Mesenchymal stem cell (in vitro differentiated cells and primary cell): ENCODE measurements at regions not wholly inside any gene's neighbourhood (a gene's known extent, or its start where the extent isn't known, plus 50 kb on each side); places are given as distances from the start of the nearest gene placed in this dataset.

Source experiments
- DNase-seq: peaks from one replicate; pipeline ENCODE4 v3.0.0-alpha.2; 2013
- H2AFZ ChIP-seq: one replicate; pipeline ENCODE4 v1.6.1; 2013; ENCODE audit warnings: low read depth, mild to moderate bottlenecking, control low read depth, inconsistent platforms, low read length, moderate library complexity
- H2AK5ac ChIP-seq: 2 replicates; pipeline ENCODE4 v1.6.1; 2013; ENCODE audit warnings: low read length, moderate library complexity, mild to moderate bottlenecking, inconsistent platforms; ENCODE audit not compliant: severe bottlenecking
- H2BK120ac ChIP-seq: one replicate; pipeline ENCODE4 v1.6.1; 2013; ENCODE audit warnings: low read depth, mild to moderate bottlenecking, inconsistent platforms, low read length, moderate library complexity
- H2BK12ac ChIP-seq, 2 experiments: one replicate each; pipeline ENCODE4 v1.6.1; 2013; ENCODE audit warnings: inconsistent platforms in 2 of 2, low read length in 2 of 2, mild to moderate bottlenecking in 2 of 2, moderate library complexity in 2 of 2, control low read depth in 1 of 2
- H2BK15ac ChIP-seq: one replicate; pipeline ENCODE4 v1.6.1; 2013; ENCODE audit warnings: mild to moderate bottlenecking, low read depth, inconsistent platforms; ENCODE audit not compliant: poor library complexity, severe bottlenecking
- H2BK5ac ChIP-seq: 2 replicates; pipeline ENCODE4 v1.6.1; 2013; ENCODE audit warnings: low read depth, mild to moderate bottlenecking, low read length, control low read depth, inconsistent platforms; ENCODE audit not compliant: poor library complexity, severe bottlenecking
- H3K14ac ChIP-seq, 2 experiments: one replicate each; pipeline ENCODE4 v1.6.1; 2013; ENCODE audit warnings: inconsistent platforms in 2 of 2, low read length in 2 of 2, control low read depth in 1 of 2, mild to moderate bottlenecking in 1 of 2, moderate library complexity in 1 of 2
- H3K18ac ChIP-seq, 2 experiments: one replicate each; pipeline ENCODE4 v1.6.1; 2013; ENCODE audit warnings: inconsistent platforms in 2 of 2, low read length in 2 of 2, control low read depth in 1 of 2, low read depth in 1 of 2, mild to moderate bottlenecking in 1 of 2
- H3K23ac ChIP-seq, 2 experiments: one replicate each; pipeline ENCODE4 v1.6.1; 2013; ENCODE audit warnings: inconsistent platforms in 2 of 2, low read length in 2 of 2, mild to moderate bottlenecking in 2 of 2, moderate library complexity in 2 of 2, control low read depth in 1 of 2
- H3K27ac ChIP-seq: 2 replicates; pipeline ENCODE4 v1.5.1; 2013; ENCODE audit warnings: mild to moderate bottlenecking, moderate library complexity, low read length, control low read depth, inconsistent platforms; ENCODE audit not compliant: poor library complexity, severe bottlenecking
- H3K27me3 ChIP-seq, 2 experiments: 2 replicates each; pipeline versions ENCODE4 v1.6.1 to v1.7.0; 2013; ENCODE audit warnings: low read length in 2 of 2, mild to moderate bottlenecking in 2 of 2, moderate library complexity in 2 of 2, control low read depth in 1 of 2, inconsistent platforms in 1 of 2; ENCODE audit not compliant: control insufficient read depth in 1 of 2, insufficient read depth in 1 of 2
- H3K36me3 ChIP-seq, 2 experiments: 2 replicates each; pipeline versions ENCODE4 v1.6.1 to v1.7.0; 2013; ENCODE audit warnings: low read length in 2 of 2, control low read depth in 1 of 2, inconsistent platforms in 1 of 2, low read depth in 1 of 2, mild to moderate bottlenecking in 1 of 2; ENCODE audit not compliant: insufficient read depth in 2 of 2, control insufficient read depth in 1 of 2
- H3K4ac ChIP-seq, 2 experiments: one replicate each; pipeline ENCODE4 v1.6.1; 2013; ENCODE audit warnings: inconsistent platforms in 2 of 2, low read length in 2 of 2, mild to moderate bottlenecking in 2 of 2, moderate library complexity in 2 of 2, control low read depth in 1 of 2, low read depth in 1 of 2
- H3K4me1 ChIP-seq: 2 replicates; pipeline ENCODE4 v1.6.1; 2013; ENCODE audit warnings: low read depth, low read length, control low read depth; ENCODE audit not compliant: control insufficient read depth, insufficient read depth
- H3K4me2 ChIP-seq: 2 replicates; pipeline ENCODE4 v1.6.1; 2013; ENCODE audit warnings: low read length, mild to moderate bottlenecking, inconsistent platforms; ENCODE audit not compliant: poor library complexity, severe bottlenecking
- H3K4me3 ChIP-seq, 2 experiments: 2 replicates each; pipeline versions ENCODE4 v1.5.1 to v1.7.0; 2013; ENCODE audit warnings: low read length in 2 of 2, mild to moderate bottlenecking in 2 of 2, control low read depth in 1 of 2, low read depth in 1 of 2; ENCODE audit not compliant: insufficient read depth in 1 of 2
- H3K79me1 ChIP-seq: replicated peaks from 2 replicates; pipeline ENCODE4 v1.6.1; 2013; ENCODE audit warnings: mild to moderate bottlenecking, control low read depth, low read length, inconsistent platforms; ENCODE audit not compliant: poor library complexity, severe bottlenecking
- H3K9ac ChIP-seq: 2 replicates; pipeline ENCODE4 v1.7.0; 2013; ENCODE audit warnings: mild to moderate bottlenecking, low read length, moderate library complexity
- H3K9me3 ChIP-seq: 2 replicates; pipeline ENCODE4 v1.7.0; 2013; ENCODE audit warnings: mild to moderate bottlenecking, low read length; ENCODE audit not compliant: control insufficient read depth
- H4K8ac ChIP-seq: one replicate; pipeline ENCODE4 v1.6.1; 2013; ENCODE audit warnings: inconsistent platforms, mild to moderate bottlenecking, low read length, moderate library complexity
- H4K91ac ChIP-seq: one replicate; pipeline ENCODE4 v1.6.1; 2013; ENCODE audit warnings: mild to moderate bottlenecking, low read length, inconsistent platforms
- WGBS: methylation state at CpG from one replicate; pipeline ENCODE4 v1.1.7; 2013; ENCODE audit warnings: mixed read lengths; 5-methylcytosine and 5-hydroxymethylcytosine counted together

- H2AK5ac ChIP-seq = no peak overlapping the region
- peak overlapping the region; percentile 21 to 43 for H3K4ac ChIP-seq
- peaks cover 20 to 52% of the 10 kb centered on the region in 2 experiments for H3K27me3 ChIP-seq
- H2BK12ac ChIP-seq = peak overlapping the region; percentile 41 to 57
- H4K8ac ChIP-seq = no peak overlapping the region
- DNase-seq = no peak
- no peak overlapping the region for H3K4me3 ChIP-seq
- no peak overlapping the region for H2BK15ac ChIP-seq
- H3K4me1 ChIP-seq = peaks cover 6% of the 10 kb centered on the region
- no peak overlapping the region for H3K27ac ChIP-seq
- H3K23ac ChIP-seq = no peak overlapping the region
- H2BK5ac ChIP-seq = no peak overlapping the region
- H3K9me3 ChIP-seq = no peaks in the 10 kb centered on the region
- H2AFZ ChIP-seq = no peak overlapping the region
- peak overlapping the region; percentile 59 to 69 for H3K18ac ChIP-seq
- H3K4me2 ChIP-seq = no peak overlapping the region
- no peak overlapping the region for H2BK120ac ChIP-seq
- no peak overlapping the region for H3K14ac ChIP-seq
- no peaks in the 10 kb centered on the region for H3K36me3 ChIP-seq
- no peak overlapping the region for H3K9ac ChIP-seq
- no peak overlapping the region for H4K91ac ChIP-seq
- H3K79me1 ChIP-seq = no peaks in the 10 kb centered on the region
- 85% methylated on average over 13 of the region's 14 CpGs for WGBS
Observed at GRCh38 chr5:135126688-135127438, 92.8 kb upstream of the PITX1 start.

- no peak for DNase-seq
- Histone ChIP-seq H3K27ac (no peak overlapping the region), H3K18ac (no peak overlapping the region)
Observed at GRCh38 chr5:135124724-135125123, 90.7 kb upstream of the PITX1 start.

GRCh38 chr5:135124128-135124527, 90.1 kb upstream of the PITX1 start:
- no peak overlapping the region for H3K23ac ChIP-seq
- H3K4ac ChIP-seq = peak overlapping the region in 1 of 2 experiments; percentile 49
- 58% methylated on average over 4 of the region's 4 CpGs for WGBS
- no peak overlapping the region for H2BK12ac ChIP-seq
- no peak overlapping the region for H2BK120ac ChIP-seq
- no peak overlapping the region for H3K14ac ChIP-seq
- H2BK5ac ChIP-seq = no peak overlapping the region
- no peak overlapping the region for H4K8ac ChIP-seq
- no peaks in the 10 kb centered on the region for H3K36me3 ChIP-seq
- no peak overlapping the region for H4K91ac ChIP-seq
- no peaks in the 10 kb centered on the region for H3K79me1 ChIP-seq
- no peak overlapping the region for H3K9ac ChIP-seq
- H2AFZ ChIP-seq = no peak overlapping the region
- H2AK5ac ChIP-seq = no peak overlapping the region
- no peak overlapping the region for H3K18ac ChIP-seq
- no peak overlapping the region for H3K4me2 ChIP-seq
- no peaks in the 10 kb centered on the region for H3K9me3 ChIP-seq
- H3K27ac ChIP-seq = no peak overlapping the region
- no peak for DNase-seq
- H3K4me3 ChIP-seq = no peak overlapping the region
- peaks cover 20 to 43% of the 10 kb centered on the region in 2 experiments for H3K27me3 ChIP-seq
- peaks cover 6% of the 10 kb centered on the region for H3K4me1 ChIP-seq
- H2BK15ac ChIP-seq = no peak overlapping the region

More at GRCh38 chr5:135124724-135125123, 90.7 kb upstream of the PITX1 start:
- Histone ChIP-seq H3K4me3 (no peak overlapping the region), H4K8ac (no peak overlapping the region), H3K9me3 (no peaks in the 10 kb centered on the region), H3K9ac (no peak overlapping the region), H2BK12ac (no peak overlapping the region), H3K27me3 (peaks cover 20 to 47% of the 10 kb centered on the region in 2 experiments), H2AK5ac (no peak overlapping the region), H4K91ac (no peak overlapping the region), H3K4me2 (no peak overlapping the region), H3K36me3 (no peaks in the 10 kb centered on the region), H3K23ac (no peak overlapping the region), H2BK5ac (no peak overlapping the region), H3K79me1 (no peaks in the 10 kb centered on the region), H3K4me1 (peaks cover 6% of the 10 kb centered on the region), H3K4ac (no peak overlapping the region), H2BK120ac (no peak overlapping the region), H2AFZ (no peak overlapping the region), H3K14ac (no peak overlapping the region), H2BK15ac (no peak overlapping the region)
- WGBS = 98% methylated on average over 8 of the region's 8 CpGs

GRCh38 chr5:135122797-135123196, 88.8 kb upstream of the PITX1 start:
- H4K8ac ChIP-seq = no peak overlapping the region
- H3K18ac ChIP-seq = no peak overlapping the region
- peaks cover 6% of the 10 kb centered on the region for H3K4me1 ChIP-seq
- no peak overlapping the region for H4K91ac ChIP-seq
- peaks cover 32 to 46% of the 10 kb centered on the region in 2 experiments for H3K27me3 ChIP-seq
- no peak overlapping the region for H3K4me3 ChIP-seq
- H2AFZ ChIP-seq = no peak overlapping the region
- no peak overlapping the region for H2AK5ac ChIP-seq
- no peak overlapping the region for H3K23ac ChIP-seq
- no peak overlapping the region for H2BK12ac ChIP-seq
- no peak overlapping the region for H3K14ac ChIP-seq
- no peak overlapping the region for H2BK5ac ChIP-seq
- no peak overlapping the region for H2BK120ac ChIP-seq
- no peak overlapping the region for H2BK15ac ChIP-seq
- H3K79me1 ChIP-seq = no peaks in the 10 kb centered on the region
- no peak overlapping the region for H3K4me2 ChIP-seq
- H3K36me3 ChIP-seq = no peaks in the 10 kb centered on the region
- WGBS = 56% methylated on average over 1 of the region's 1 CpG
- no peak overlapping the region for H3K27ac ChIP-seq
- no peaks in the 10 kb centered on the region for H3K9me3 ChIP-seq
- DNase-seq = no peak
- no peak overlapping the region for H3K9ac ChIP-seq
- no peak overlapping the region for H3K4ac ChIP-seq
